GM23248 (cell line): ENCODE measurements at regions not wholly inside any gene's neighbourhood (a gene's known extent, or its start where the extent isn't known, plus 50 kb on each side); places are given as distances from the start of the nearest gene placed in this dataset.

Source experiments
- EZH2 ChIP-seq: fragments of 200-600 bp; sonication (generic); IDR thresholded peaks from 2 replicates; pipeline ENCODE4 v1.6.1; 2018; ENCODE audit warnings: antibody characterized with exemption, mild to moderate bottlenecking; ENCODE audit not compliant: insufficient read depth, poor library complexity, severe bottlenecking
- EZH2phosphoT487 ChIP-seq: fragments of 200-600 bp; sonication (generic); IDR thresholded peaks from 2 replicates; pipeline ENCODE4 v1.6.1; 2018; ENCODE audit warnings: antibody characterized with exemption, moderate library complexity, mild to moderate bottlenecking, low read depth; ENCODE audit not compliant: insufficient read depth

DNA sequence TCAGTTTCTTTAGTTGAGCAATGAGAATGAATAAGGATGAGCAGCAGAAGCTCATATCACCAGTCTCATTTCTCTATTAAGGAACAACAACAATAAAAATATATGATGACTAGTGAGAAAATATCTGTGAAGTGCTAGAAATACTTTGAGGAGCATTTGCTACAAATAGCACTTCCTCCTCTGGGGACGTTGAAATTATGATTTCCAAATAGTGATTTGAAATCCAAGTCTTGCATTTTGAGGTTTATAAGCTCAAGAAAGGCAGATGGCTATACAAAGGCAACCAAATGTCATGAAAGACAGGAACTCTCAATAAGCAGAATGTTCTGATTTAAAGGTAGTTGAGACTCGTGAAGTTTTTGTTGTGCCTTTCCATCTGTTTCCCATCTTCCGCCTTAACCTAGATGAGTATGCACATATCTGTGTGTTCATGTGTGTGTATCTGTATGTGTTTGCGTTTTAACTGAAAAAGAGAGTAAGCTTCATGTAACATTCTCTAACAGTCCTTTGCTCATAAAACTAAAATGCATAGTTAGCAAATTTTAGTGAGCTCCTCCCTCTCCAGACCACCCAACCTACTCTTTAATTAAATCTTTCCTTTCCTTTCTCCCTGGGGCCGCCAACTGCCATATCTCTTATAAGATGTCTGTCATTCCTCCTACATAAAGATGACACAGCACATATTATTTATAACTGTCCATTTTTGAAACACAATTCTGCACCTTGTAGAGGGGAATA is 222.6 kb upstream of the RASGEF1B start:
- TF ChIP-seq EZH2phosphoT487 (no peak), EZH2 (no peak)
